HG02642 (cell line): ENCODE measurements at regions not wholly inside any gene's neighbourhood (a gene's known extent, or its start where the extent isn't known, plus 50 kb on each side); places are given as distances from the start of the nearest gene placed in this dataset.
"Not testable (repeated sequence)": the region's sequence is repeated elsewhere in the genome, so short reads cannot be mapped to it uniquely, and the experiment has no call there.

Experiments used
- ATAC-seq: cut with Tn5 transposase; IDR thresholded peaks from one replicate; pipeline ENCODE4 v1.9.1; 2021; ENCODE audit warnings: mild to moderate bottlenecking; ENCODE audit not compliant: unreplicated experiment, poor library complexity

DNA sequence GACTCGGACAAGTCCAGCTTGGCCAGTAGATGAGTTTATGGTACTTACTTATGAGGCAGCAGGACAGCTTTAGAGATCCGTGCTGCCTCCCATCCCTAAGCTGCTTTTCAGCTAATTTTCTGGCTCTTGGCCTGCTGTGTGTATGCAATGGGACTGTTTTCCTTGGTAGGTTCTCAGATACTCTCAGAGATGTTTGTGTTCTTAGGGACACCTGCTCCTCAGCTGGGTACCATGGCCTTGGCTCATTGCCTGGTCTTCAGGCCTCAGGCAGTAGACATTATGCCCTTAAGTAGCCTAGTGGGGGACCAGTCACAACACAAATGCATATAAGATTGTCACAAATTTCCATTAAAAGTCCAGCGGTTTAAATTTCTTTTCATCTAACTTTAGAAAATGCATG lies 688.0 kb downstream of the PCDH7 start:
- ATAC-seq = no peak

DNA sequence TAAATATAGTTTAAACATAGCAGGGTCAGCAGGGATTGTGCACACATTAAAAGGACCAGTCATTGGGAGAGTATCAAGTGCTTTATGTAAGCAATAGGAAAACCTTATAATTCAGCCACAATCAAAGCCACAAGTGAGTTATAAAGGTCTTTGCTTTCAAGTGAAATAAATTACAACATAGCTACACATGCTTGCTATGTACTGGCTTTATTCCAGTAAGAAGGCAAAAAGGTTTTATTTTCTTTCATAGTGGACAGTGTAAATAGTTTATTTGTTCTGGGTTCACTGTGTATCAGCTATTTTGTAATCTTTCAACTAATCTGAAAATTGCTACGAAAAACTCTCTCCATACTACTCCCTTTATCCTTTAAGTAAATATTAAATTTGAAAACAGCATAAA lies 691.4 kb downstream of the PCDH7 start:
- ATAC-seq = no peak

DNA sequence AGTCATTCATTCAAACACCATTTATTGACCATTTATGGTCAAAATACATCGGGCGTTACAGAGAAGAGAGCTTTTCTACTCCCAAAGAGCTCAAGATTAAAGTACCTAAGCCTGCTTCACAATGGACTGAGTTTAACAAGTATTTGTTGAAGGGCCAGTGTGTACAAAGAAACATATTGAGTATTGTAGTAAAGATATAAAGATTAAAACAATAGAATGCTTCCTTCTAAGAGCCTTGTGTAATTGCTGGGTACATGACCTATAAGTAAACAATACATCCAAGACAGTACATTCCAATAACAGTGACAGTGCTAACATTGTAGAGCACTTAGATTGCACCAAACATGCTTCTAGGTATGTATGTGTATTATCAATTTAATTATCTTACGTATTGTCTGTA lies 695.5 kb downstream of the PCDH7 start:
- ATAC-seq = no peak

DNA sequence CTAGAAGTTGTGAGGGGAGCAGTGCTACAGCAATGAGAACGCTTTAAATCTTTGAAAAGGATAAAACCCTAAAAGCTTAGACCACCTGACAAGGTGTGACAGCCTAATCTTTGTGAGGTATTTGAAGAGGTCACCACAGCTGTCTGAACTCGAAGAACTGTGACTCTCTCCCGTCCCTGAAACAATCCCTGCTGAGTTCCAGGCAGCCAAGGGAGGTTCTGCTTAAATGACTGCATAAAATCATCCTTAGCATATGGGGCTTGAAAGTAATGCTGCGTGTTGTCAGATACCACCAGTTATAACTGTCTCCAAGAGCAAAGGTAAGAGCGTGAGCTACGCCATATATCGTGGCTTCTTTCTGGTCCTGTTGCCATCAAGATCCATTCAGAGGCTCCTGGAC lies 696.3 kb downstream of the PCDH7 start:
- no peak for ATAC-seq

DNA sequence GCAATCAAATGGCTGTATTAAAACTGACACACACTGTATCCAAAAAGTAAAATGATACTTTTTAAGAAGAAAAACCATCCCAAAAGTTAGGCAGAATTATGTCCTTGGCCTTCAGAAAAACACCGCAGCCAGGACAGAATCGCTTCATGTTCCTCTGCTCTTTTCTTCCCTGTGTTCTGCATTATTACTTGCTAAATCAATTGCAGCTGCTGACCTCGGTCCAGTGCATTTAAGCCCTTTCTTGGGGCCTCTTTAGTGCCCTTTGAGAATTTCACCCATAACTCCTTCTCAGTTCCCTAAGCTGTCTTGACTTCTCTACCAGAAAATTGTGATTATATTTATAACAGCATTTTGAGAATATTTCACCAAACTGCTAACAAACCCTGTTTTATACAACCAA lies 696.9 kb downstream of the PCDH7 start:
- no peak for ATAC-seq

DNA sequence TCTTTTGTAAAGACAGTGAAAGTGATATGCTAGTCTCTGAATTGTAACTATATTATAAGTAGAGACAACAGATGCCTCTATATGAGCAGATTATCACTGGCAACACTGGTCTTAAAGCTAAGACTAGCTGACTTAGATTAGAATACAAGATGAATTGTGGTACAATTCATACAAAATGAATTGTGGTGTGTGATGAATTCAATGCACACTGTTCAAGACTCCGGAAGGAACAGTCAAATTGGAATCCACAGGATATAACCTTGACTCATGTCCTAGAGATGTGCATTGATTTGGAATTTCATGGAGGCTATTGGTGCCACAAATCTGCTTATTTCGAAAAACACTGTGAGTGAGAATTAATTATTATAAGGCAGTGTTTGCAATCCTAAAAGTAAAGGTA lies 701.8 kb downstream of the PCDH7 start:
- ATAC-seq = no peak

DNA sequence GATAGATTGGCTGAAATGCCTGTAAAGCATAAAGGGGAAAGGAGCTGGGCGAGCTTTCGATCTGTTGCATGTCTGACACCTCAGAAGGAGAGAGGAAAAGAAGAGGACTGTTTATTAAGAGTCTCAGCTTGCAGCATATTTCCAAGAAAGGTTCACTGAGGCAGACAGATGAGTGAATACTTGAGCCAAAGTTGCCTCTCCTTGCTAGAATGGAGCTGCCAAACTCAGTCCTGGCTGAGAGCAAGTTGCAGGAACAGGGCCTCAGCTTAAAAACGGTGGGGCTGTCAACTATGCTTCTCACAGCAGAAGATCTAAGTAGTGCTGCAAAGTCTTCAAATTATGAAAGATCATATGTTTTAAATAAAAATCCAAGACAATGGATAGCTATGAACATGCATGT lies 707.5 kb downstream of the PCDH7 start:
- ATAC-seq = no peak

DNA sequence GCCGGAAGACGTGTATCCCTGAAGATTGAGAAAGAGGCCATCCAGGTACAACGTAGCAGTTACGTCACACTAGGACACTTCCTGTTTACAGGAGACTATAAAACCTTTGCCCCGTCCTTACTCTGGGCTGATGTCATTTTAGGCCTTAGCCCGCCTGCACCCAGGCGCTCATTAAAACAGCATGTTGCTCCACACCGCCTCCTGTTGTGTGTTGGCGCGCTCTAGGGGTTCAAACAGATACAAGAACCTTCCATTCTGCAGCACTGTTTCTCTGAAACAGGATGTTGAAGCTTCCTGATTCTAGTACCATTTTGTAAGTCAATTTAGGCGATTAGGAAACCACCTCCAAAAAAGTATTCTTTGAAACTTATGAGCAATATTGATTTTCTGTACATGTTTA lies 722.1 kb downstream of the PCDH7 start:
- ATAC-seq = no peak

DNA sequence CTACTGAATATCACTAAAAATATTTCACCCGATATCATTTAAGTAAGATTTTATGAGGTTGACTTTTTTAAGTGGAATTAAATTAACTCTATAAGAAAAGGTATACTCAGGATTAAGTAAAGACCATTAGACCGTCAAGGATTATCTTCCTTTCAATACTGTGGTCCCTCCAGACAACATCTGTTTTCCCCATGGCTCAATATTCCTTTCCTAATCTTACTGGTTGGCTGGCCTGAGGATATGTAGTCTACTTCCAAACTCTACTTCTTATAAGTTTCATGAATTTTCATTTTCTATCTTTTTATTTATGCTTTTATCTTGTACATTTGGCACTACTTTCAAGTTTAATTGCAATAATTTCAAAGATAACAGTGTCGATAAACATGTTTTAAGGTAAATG lies 725.4 kb downstream of the PCDH7 start:
- ATAC-seq = no peak

DNA sequence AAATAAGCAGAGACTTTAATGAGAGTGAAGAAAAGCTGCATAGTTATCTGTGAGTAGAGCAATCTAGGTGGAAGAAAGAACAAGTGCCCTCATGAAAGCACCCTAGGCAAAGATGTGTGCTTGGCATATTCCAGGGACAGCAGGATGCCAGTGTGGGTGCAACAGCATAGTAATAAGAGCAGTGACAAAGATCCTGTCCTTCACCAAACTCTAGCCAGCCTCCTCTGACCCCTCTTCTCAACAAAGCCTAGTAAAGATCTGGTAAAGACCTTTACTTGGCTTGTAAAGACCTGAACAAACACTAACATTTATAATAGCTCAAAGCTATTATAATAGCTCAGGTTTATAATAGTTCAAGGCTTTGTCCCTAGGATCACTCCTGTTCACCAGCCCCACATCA lies 735.4 kb downstream of the PCDH7 start:
- no peak for ATAC-seq

DNA sequence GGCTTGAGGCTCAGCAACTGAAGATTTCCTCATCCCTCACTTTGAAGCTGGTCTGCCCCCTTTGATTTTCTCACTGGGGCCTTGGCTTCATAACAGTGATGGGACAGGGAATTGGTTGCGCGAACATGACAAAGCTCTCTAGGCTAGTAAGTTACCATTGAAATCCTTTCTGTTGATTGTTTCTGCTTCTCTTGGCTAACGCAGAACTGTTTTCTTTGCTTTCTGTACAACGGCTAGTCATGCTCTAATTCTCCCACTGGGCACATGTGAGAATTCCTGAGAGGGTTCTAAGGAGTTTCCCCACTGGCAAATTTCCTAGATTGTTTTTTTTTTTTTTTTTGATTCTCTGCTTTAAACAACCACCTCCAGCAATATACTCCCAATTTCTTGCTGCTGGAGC lies 738.6 kb downstream of the PCDH7 start:
- no peak for ATAC-seq

DNA sequence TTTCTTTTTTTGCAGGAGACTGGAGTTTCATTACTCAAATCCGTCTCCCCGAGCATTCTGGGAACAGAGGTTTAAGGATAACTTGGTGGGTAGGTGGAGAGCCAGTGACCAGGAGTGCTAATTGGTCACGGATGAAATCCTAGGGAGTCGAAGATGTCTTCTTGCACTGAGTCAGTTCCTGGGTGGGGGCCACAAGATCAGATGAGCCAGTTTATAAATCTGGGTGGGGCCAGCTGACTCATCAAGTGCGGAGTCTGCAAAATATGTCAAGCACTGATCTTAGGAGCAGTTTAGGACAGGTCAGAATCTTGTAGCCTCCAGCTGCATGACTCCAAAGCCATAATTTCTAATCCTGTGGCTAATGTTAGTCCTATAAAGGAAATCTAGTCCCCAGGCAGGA lies 741.3 kb downstream of the PCDH7 start:
- no peak for ATAC-seq

DNA sequence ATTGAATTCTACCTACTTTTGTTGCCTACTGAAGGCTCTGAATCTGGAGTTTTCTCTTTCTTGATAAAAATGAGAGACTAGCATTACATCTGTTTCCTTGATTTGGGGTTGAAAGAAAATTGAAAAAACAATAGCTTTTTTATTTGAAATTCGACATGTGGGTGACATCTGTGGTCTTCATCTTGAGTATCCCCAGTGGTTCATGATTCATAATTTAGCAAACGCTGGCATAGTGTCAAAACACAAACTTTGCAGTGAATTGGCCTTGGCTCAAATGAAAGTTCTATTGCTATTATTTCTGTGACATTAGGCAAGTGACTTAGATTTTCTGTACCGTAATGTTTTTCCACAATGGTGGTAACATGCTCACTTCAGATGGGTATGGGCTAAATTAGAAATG lies 747.6 kb downstream of the PCDH7 start:
- no peak for ATAC-seq

DNA sequence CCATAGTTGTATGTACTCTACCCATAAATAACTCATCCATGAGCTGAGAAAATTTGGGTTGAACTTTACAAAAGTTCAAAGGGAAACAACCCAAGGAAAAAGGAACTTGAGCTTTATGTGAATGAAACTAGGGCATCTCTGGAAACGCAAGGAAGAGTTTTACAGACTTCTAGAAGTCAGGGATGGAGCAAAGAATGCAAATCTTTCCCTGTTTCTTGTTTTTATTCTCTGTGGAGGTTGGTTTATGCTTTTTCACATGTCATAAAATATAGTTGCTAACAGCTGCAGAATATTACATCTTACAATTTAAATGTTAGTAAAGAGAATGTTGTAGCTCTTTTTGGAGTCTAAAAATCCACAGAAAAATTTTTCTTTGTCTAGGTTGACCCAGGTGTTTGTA lies 754.1 kb downstream of the PCDH7 start:
- no peak for ATAC-seq

DNA sequence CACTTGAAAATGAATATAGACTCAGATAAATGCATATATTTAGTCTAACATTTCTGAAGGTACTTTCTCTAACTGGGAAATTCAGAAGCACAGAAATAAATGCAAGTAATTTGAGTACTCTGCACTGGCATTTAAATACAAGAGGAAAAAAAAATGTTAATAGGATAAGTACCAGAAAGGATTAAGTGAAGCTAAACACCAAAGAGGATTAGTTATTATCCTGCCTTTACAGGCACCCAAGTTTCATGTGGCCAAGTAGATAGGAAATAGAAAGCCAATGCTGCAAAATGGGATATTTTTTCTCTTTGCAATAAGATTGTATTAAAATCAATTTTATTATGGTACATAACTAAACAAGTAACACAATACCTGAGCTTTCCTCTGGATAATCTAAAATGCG lies 762.5 kb downstream of the PCDH7 start:
- no peak for ATAC-seq

DNA sequence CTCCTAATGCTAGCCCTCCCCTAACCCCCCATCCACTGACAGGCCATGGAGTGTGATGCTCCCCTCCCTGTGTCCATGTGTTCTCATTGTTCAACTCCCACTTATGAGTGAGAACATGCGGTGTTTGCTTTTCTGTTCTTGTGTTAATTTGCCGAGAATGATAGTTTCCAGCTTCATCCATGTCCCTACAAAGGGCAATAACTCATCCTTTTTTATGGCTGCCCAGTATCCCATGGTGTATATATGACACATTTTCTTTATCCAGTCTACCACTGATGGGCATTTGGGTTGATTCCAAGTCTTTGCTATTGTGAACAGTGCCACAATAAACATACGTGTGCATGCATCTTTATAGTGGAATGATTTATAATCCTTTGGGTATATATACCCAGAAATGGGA lies 779.0 kb downstream of the PCDH7 start:
- ATAC-seq = not testable (repeated sequence)

DNA sequence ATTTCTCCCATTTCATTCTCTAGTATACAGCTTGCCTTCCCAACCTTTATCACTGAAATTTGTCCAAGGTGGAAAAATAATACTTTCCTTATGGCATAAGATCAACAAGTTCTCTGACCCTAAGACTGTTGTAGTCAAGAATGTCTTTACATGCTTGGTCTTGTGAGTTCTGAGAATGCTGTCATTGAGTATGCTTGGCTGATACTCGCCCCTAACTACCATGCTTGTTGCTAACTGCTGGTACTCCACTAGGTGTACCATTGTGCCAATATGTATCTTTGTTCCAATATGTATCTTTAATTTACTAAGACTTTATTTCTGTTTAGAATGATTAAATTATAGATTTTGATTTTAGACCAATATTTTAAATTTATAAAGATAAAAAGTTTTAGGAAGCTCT lies 796.4 kb downstream of the PCDH7 start:
- no peak for ATAC-seq

DNA sequence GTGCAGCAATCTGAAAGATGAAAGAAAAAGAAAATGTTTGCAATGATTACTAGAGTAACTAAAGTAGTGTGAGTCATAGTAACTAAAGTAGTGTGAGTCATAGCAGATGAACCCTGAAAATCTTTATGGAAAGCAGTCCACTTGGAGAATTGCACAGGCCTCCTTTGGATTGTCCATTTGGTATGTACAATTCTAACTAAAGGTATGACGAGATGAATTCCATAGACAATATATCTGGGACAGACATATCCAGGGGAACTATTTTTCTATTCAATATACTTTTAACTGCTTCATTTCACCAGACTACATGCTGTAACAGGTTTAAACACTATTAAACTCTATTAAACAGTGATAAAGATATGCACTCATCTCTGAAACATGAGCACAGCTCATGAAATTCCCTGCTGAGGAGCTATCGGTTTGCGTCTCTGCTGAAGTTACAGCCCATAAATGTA lies 798.7 kb downstream of the PCDH7 start:
- ATAC-seq = no peak

DNA sequence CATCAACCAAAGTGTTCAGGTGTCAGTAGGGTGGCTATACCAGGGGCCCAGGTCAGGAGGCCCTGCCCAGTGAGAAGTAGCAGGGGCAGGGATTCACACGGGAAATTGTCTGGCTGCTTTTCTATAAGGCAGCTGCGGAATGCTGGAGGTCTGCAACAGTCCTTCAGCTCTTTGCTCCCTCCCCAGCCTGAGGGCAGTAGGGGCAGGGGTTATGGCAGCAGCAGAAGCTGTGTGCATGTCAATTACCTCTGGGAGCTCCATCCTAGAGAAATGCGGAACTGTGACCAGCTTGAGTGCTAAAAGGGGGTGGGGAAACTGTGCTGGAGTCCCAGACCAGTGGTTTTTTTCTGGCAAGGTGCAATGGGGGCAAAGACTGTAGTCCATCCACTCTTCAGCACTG lies 810.4 kb downstream of the PCDH7 start:
- no peak for ATAC-seq

DNA sequence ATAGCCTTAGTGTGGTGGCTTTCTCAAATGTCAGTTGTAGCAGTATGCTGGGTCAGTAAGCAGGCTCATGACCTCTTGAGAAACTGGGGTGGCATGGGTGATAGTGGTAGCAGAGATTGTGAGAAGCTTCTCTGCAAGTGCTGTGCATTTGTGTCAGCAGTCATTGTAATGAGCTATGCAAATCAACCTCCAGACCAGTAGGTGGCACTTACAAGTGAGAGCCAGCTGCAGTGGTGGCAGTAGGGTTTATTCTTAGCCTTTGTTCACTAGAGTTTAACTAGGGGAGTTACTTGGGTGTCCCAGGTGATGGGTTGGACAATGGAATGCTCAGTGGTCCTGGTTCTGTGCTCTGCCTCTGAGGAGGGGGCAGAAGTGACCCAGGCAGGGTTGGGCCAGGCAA lies 818.7 kb downstream of the PCDH7 start:
- ATAC-seq = no peak

DNA sequence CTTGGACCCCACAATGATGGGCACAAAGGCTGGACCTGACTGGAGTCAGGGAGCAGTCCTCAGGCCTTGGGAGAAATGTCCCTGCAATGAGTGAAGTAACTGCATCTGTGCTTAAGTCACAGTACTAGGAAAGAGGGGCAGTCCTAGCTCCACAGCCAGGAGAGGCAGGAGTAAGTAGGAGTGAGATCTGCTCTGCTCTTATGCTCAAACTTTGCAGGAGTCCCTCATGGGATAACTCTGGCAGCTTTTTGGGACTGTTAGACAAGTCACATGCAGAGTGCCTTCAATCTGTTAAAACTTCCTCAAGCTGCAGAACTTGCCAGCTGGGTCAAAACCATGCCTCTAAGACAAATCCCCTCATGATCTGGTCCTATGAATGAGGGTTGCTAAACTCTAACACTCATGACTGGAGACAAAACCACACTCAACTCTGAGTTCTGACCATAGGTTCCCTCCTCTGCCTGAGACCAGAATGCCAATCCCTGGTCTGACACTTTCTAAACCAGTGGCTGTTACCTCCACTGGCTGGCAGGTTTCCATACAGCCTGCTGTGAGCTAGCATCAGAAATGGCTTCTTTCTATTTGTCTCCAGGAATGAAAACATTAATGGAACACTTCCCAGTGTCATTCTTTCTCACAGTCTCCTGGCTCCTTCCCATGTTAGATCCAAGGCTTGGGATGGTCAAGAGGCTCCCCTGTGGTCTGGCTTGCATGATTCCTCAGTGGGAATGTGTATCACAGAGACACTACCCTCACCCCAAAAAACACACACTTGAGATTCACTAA lies 819.3 kb downstream of the PCDH7 start:
- ATAC-seq = no peak

DNA sequence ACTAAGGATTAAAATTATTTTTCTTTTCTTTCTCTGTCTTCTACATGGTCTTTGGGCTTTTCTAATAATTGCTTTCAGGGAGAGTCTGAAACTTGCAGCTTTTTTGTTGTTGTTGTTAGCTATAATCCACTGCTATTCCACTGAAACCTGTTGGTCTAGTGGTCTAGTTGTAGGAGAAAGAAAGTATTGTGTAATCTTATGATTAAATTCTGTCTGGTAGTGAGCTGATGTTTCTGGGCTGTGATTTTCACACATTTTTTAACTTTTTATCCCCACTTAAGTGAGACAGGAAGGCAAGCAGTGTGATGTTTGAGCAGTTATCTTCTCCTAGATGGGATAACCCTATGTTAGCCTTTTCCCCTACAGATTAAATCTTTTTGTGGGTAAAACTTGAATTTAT lies 825.2 kb downstream of the PCDH7 start:
- no peak for ATAC-seq

DNA sequence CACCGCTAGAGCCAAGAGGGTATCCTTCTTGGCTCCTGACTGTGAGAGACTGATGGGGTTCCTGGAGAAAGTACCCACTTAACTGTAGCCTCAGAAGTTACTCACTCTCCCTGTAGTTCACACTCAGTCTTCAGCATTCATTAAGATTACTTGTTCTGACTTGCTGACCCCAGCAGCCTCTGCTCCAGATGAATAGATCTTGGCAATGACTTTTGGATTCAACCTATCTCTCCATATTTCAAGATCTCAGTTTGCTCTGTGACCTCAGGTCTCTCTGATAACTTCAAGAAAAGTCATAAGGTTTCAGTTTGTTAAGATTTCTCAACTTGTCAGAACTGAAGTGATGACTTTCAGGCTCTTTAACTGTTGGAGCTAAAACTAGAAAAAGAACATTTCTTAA lies 825.6 kb downstream of the PCDH7 start:
- ATAC-seq = no peak
